HG03039 (cell line): ENCODE measurements at regions not wholly inside any gene's neighbourhood (a gene's known extent, or its start where the extent isn't known, plus 50 kb on each side); places are given as distances from the start of the nearest gene placed in this dataset.
"Not testable (repeated sequence)": the region's sequence is repeated elsewhere in the genome, so short reads cannot be mapped to it uniquely, and the experiment has no call there.

ENCODE experiments used
- ATAC-seq: cut with Tn5 transposase; IDR thresholded peaks from one replicate; pipeline ENCODE4 v1.9.1; 2021; ENCODE audit warnings: mild to moderate bottlenecking, moderate library complexity; ENCODE audit not compliant: unreplicated experiment

- no peak for ATAC-seq
Measured at GRCh38 chr14:43479596-43480195, 1027.4 kb downstream of the FSCB start.

GRCh38 chr14:43476822-43477221, 1030.3 kb downstream of the FSCB start:
- ATAC-seq, result no peak

- ATAC-seq, result no peak
Measured at GRCh38 chr14:43475757-43476156, 1031.3 kb downstream of the FSCB start.

GRCh38 chr14:43471595-43471994, 1035.5 kb downstream of the FSCB start:
- ATAC-seq, result no peak

GRCh38 chr14:43464968-43465367, 1042.1 kb downstream of the FSCB start:
- ATAC-seq, result no peak

- no peak for ATAC-seq
Measured at GRCh38 chr14:43449291-43449690, 1057.8 kb downstream of the FSCB start.

- no peak for ATAC-seq
Measured at GRCh38 chr14:43438056-43438455, 1069.0 kb downstream of the FSCB start.

- no peak for ATAC-seq
Measured at GRCh38 chr14:43418324-43418723, 1088.8 kb downstream of the FSCB start.

- no peak for ATAC-seq
Measured at GRCh38 chr14:43413084-43413483, 1094.0 kb downstream of the FSCB start.

GRCh38 chr14:43411841-43412240, 1095.2 kb downstream of the FSCB start:
- no peak for ATAC-seq

GRCh38 chr14:43410631-43411030, 1096.5 kb downstream of the FSCB start:
- no peak for ATAC-seq

- ATAC-seq, result no peak
Measured at GRCh38 chr14:43408472-43408871, 1098.6 kb downstream of the FSCB start.

GRCh38 chr14:43407706-43408105, 1099.4 kb downstream of the FSCB start:
- no peak for ATAC-seq

GRCh38 chr14:43406931-43407330, 1100.2 kb downstream of the FSCB start:
- no peak for ATAC-seq

- ATAC-seq, result no peak
Measured at GRCh38 chr14:43399289-43399688, 1107.8 kb downstream of the FSCB start.

GRCh38 chr14:43370565-43370896, 1136.6 kb downstream of the FSCB start:
- not testable (repeated sequence) for ATAC-seq

GRCh38 chr14:43369710-43370564, 1137.1 kb downstream of the FSCB start:
- ATAC-seq, result no peak

- no peak for ATAC-seq
Measured at GRCh38 chr14:43362586-43362985, 1144.5 kb downstream of the FSCB start.

GRCh38 chr14:43361751-43362150, 1145.3 kb downstream of the FSCB start:
- no peak for ATAC-seq

- no peak for ATAC-seq
Measured at GRCh38 chr14:43360239-43360638, 1146.8 kb downstream of the FSCB start.

- ATAC-seq, result no peak
Measured at GRCh38 chr14:43359317-43359716, 1147.8 kb downstream of the FSCB start.

GRCh38 chr14:43356979-43357545, 1150.0 kb downstream of the FSCB start:
- ATAC-seq, result no peak
